A673 (cell line): ENCODE measurements at regions not wholly inside any gene's neighbourhood (a gene's known extent, or its start where the extent isn't known, plus 50 kb on each side); places are given as distances from the start of the nearest gene placed in this dataset.

Experiments used
- BruUV-seq: library from RNA; stranded (reverse); fragments of 400-500 nt; replicated peaks from 2 replicates; lab custom pipeline; 2021; lab: Mats Ljungman, UMichigan
- CTCF ChIA-PET: fragments of 300-600 bp; sonication (Branson Sonifier 250); formaldehyde crosslinking; loops from one replicate; lab custom pipeline; 2022; ENCODE audit warnings: antibody characterized with exemption; lab: Charles Lee
- POLR2A ChIA-PET: fragments of 300-600 bp; sonication (Branson Sonifier 250); formaldehyde crosslinking; loops from one replicate; lab custom pipeline; 2022; ENCODE audit warnings: antibody characterized with exemption; ENCODE audit not compliant: low non-redundant PET; lab: Charles Lee
- DNase-seq: peaks from one replicate; pipeline ENCODE4 v3.0.0-alpha.2; 2015; ENCODE audit warnings: low spot score
- H3K27ac ChIP-seq: fragments of 200-600 bp; sonication (generic); 2 replicates; pipeline ENCODE4 v1.5.1; 2016; ENCODE audit warnings: mixed run types, low read depth, mild to moderate bottlenecking, mixed read lengths, antibody characterized with exemption, low read length; ENCODE audit not compliant: poor library complexity, severe bottlenecking
- H3K27me3 ChIP-seq: fragments of 200-600 bp; sonication (generic); replicated peaks from 2 replicates; pipeline ENCODE4 v1.6.1; 2017; ENCODE audit warnings: mixed run types, low read depth, mild to moderate bottlenecking, mixed read lengths, antibody characterized with exemption, low read length; ENCODE audit not compliant: insufficient read depth, poor library complexity
- H3K36me3 ChIP-seq: fragments of 200-600 bp; sonication (generic); 2 replicates; pipeline ENCODE4 v1.6.1; 2016; ENCODE audit warnings: mixed run types, mild to moderate bottlenecking, mixed read lengths, antibody characterized with exemption, low read length; ENCODE audit not compliant: insufficient read depth, poor library complexity, severe bottlenecking
- H3K4me1 ChIP-seq: fragments of 200-600 bp; sonication (generic); 2 replicates; pipeline ENCODE4 v1.6.1; 2017; ENCODE audit warnings: mixed run types, mild to moderate bottlenecking, mixed read lengths, antibody characterized with exemption, low read length; ENCODE audit not compliant: insufficient read depth, poor library complexity, severe bottlenecking
- H3K4me3 ChIP-seq: fragments of 200-600 bp; sonication (generic); 2 replicates; pipeline ENCODE4 v1.5.1; 2016; ENCODE audit warnings: low read depth, mixed run types, mild to moderate bottlenecking, mixed read lengths, low read length; ENCODE audit not compliant: poor library complexity, severe bottlenecking
- H3K9me3 ChIP-seq: fragments of 200-600 bp; sonication (generic); 2 replicates; pipeline ENCODE4 v1.6.1; 2016; ENCODE audit warnings: mixed run types, low read depth, mild to moderate bottlenecking, mixed read lengths, antibody characterized with exemption, low read length; ENCODE audit not compliant: poor library complexity, severe bottlenecking
- EZH2 ChIP-seq: fragments of 200-600 bp; sonication (generic); IDR thresholded peaks from 2 replicates; pipeline ENCODE4 v1.6.1; 2017; ENCODE audit warnings: borderline replicate concordance, low read depth, mild to moderate bottlenecking, mixed read lengths, antibody characterized with exemption, low read length; ENCODE audit not compliant: poor library complexity, severe bottlenecking
- intact Hi-C: fragments of 100-400 bp; cut with micrococcal nuclease; formaldehyde crosslinking; loops from one replicate; pipeline ENCODE4 v1.10.0; 2022; ENCODE audit not compliant: unreplicated experiment
- TF ChIP-seq, protein P1 (sequence below): fragments of 300-800, 200-600 bp; sonication (generic); conservative IDR thresholded peaks from 2 replicates; pipeline ENCODE4 v1.5.1; 2017; ENCODE audit warnings: low read depth, mild to moderate bottlenecking, antibody characterized with exemption, low read length, moderate library complexity, mixed read lengths

DNA sequence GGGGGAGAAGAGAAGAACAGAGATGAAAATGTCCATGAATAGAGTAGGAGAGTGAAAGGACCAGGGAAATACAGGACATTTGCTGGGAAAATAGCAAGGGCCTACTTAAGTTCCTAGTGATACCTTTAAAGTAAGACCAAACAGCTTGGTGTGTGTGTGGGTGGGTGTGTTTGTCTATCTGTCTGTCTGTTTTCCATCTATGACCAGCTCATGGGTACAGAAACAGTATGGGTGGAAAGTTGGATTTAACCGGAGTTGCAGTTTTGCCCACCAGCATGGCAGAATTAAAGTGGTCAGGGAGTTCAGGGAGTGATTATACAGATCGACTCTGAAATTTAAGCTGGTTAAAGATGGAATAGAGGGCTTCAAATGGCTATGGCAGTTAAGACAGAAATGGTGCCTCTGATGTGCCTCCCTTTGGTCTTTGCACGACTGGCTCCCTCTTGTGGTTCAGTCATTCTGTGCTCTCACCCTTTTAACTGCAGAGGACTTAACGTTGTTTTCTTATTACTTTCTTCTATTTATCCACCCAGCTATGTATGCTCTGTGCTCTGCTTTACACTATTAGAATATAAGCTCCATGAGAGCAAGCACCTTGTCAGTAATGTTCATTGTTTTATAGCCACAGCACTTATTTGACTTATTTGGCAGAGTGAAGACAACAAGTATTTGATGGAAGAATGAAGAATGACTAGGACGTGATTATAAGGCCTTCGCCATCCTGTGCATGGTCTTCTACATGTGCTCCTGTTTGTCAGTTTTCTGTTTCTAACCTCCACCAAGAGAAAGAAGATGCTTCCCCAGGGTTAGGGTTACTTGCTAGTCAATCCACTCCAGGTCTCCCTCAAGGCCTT lies 72.7 kb upstream of the AK4 start:
- DNase-seq: peak; percentile 86
- peaks cover 3% of the 10 kb centered on the region for H3K4me1 ChIP-seq
- no peaks in the 10 kb centered on the region for H3K9me3 ChIP-seq
- H3K4me3 ChIP-seq: no peak overlapping the region
- CTCF ChIA-PET: interaction anchor here (0.5 to 0.7 kb wide), 3 partner anchors 11 to 291 kb away, joined by 3 read pairs; no protein-coding TSS in a partner anchor
- H3K27ac ChIP-seq: no peak overlapping the region
- intact Hi-C loops: no loop called here
- POLR2A ChIA-PET: interaction anchor here (0.5 to 0.6 kb wide), 3 partner anchors 13 to 578 kb away, joined by 3 to 11 read pairs (median 3); no protein-coding TSS in a partner anchor
- no peaks in the 10 kb centered on the region for H3K36me3 ChIP-seq
- no TSS peak for BruUV-seq
- no peaks in the 10 kb centered on the region for H3K27me3 ChIP-seq
- TF ChIP-seq EZH2: no peak
- TF ChIP-seq, protein P1, sequence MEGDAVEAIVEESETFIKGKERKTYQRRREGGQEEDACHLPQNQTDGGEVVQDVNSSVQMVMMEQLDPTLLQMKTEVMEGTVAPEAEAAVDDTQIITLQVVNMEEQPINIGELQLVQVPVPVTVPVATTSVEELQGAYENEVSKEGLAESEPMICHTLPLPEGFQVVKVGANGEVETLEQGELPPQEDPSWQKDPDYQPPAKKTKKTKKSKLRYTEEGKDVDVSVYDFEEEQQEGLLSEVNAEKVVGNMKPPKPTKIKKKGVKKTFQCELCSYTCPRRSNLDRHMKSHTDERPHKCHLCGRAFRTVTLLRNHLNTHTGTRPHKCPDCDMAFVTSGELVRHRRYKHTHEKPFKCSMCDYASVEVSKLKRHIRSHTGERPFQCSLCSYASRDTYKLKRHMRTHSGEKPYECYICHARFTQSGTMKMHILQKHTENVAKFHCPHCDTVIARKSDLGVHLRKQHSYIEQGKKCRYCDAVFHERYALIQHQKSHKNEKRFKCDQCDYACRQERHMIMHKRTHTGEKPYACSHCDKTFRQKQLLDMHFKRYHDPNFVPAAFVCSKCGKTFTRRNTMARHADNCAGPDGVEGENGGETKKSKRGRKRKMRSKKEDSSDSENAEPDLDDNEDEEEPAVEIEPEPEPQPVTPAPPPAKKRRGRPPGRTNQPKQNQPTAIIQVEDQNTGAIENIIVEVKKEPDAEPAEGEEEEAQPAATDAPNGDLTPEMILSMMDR: peak; percentile 94

DNA sequence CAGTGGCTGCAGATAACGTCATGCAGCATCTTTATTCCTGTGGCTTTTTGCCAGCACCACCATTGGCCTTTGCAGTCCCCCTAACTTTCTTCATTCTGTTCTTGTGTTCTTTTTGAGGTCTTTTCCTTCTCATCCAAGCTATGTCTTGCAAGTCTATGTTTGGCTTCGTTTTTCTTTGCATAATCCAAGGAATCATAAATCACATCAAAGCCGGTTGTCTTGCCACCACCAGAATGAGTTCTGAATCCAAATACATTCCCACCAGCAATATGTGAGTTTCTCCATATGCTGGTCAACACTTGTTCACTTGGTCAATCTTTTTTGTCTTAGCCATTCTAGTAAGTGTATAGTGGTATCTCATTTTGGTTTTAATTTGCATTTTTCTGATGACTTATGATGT lies 70.6 kb upstream of the AK4 start:
- ChIA-PET CTCF (no interaction called here), POLR2A (no interaction called here)
- Histone ChIP-seq H3K36me3 (no peaks in the 10 kb centered on the region), H3K4me1 (no peaks in the 10 kb centered on the region), H3K9me3 (no peaks in the 10 kb centered on the region), H3K27ac (no peak overlapping the region), H3K27me3 (no peaks in the 10 kb centered on the region), H3K4me3 (no peak overlapping the region)
- intact Hi-C loops: no loop called here
- no TSS peak for BruUV-seq
- TF ChIP-seq, protein P1: no peak
- no peak for TF ChIP-seq EZH2
- DNase-seq: no peak

DNA sequence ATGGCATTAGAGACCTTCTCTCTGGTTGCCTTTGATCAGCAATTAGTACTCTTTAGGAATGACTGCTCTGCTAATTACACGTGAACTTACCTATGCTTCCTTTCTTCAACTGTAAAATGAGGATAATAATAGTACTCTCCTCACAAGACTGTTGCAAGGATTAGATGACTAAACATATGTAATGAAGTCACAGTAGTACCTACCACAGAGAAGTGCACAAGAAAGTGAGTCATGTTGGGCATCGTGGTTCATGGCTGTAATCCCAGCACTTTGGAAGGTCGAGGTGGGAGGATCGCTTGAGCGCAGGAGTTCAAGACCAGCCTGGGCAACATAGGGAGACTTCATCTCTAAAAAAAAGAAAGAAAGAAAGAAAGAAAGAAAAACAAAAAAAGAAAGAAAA lies 68.1 kb upstream of the AK4 start:
- BruUV-seq: no TSS peak
- Histone ChIP-seq H3K9me3 (no peaks in the 10 kb centered on the region), H3K4me1 (no peaks in the 10 kb centered on the region), H3K27me3 (no peaks in the 10 kb centered on the region), H3K27ac (no peak overlapping the region), H3K4me3 (no peak overlapping the region), H3K36me3 (no peaks in the 10 kb centered on the region)
- no peak for DNase-seq
- intact Hi-C loops: no loop called here
- TF ChIP-seq EZH2: no peak
- TF ChIP-seq, protein P1: no peak
- ChIA-PET CTCF (no interaction called here), POLR2A (no interaction called here)
